OCI-LY3 (cell line): ENCODE measurements at regions not wholly inside any gene's neighbourhood (a gene's known extent, or its start where the extent isn't known, plus 50 kb on each side); places are given as distances from the start of the nearest gene placed in this dataset.

Experiments used
- EZH2phosphoT487 ChIP-seq: fragments of 200-600 bp; shearing (Covaris generic); IDR thresholded peaks from 2 replicates; pipeline ENCODE4 v1.6.1; 2018; ENCODE audit warnings: antibody characterized with exemption, mixed run types, low read depth
- TF ChIP-seq, protein P1 (sequence below): fragments of 200-600, 300-600 bp; sonication (generic); IDR thresholded peaks from 2 replicates; pipeline ENCODE4 v1.5.1; 2014; ENCODE audit warnings: antibody characterized with exemption, low read length, low read depth

DNA sequence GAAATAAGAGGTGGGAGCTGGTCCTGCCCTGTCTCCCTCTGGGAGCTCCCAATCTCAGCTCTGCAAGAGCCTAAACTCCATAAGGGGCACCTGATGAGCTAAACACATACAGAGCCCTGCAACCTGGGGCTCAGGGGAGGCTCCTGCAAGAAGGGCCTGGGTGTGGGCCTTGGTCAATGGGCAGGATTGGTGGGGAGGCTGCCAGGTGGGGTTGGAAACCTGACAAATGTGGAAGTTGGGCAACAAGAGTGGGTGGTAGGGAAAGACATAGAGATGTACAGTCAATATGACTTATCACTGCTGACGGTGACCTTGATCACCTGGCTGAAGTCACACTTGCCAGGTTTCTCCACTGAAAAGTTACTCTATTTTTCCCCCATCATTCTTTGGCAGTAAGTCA lies 209.9 kb downstream of the TTC32 start:
- TF ChIP-seq, protein P1, sequence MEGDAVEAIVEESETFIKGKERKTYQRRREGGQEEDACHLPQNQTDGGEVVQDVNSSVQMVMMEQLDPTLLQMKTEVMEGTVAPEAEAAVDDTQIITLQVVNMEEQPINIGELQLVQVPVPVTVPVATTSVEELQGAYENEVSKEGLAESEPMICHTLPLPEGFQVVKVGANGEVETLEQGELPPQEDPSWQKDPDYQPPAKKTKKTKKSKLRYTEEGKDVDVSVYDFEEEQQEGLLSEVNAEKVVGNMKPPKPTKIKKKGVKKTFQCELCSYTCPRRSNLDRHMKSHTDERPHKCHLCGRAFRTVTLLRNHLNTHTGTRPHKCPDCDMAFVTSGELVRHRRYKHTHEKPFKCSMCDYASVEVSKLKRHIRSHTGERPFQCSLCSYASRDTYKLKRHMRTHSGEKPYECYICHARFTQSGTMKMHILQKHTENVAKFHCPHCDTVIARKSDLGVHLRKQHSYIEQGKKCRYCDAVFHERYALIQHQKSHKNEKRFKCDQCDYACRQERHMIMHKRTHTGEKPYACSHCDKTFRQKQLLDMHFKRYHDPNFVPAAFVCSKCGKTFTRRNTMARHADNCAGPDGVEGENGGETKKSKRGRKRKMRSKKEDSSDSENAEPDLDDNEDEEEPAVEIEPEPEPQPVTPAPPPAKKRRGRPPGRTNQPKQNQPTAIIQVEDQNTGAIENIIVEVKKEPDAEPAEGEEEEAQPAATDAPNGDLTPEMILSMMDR: no peak
- no peak for TF ChIP-seq EZH2phosphoT487
